WERI-Rb-1 (cell line): ENCODE measurements at regions not wholly inside any gene's neighbourhood (a gene's known extent, or its start where the extent isn't known, plus 50 kb on each side); places are given as distances from the start of the nearest gene placed in this dataset.

ENCODE experiments used
- DNase-seq: peaks from one replicate; pipeline ENCODE4 v3.0.0-alpha.2; 2020
- H3K27ac ChIP-seq: fragments of 250-450 bp; sonication (Bioruptor Pico); 2 replicates; pipeline ENCODE4 v1.5.1; 2020; ENCODE audit warnings: mild to moderate bottlenecking, moderate library complexity
- H3K27me3 ChIP-seq: fragments of 250-450 bp; sonication (Bioruptor Pico); 2 replicates; pipeline ENCODE4 v1.5.1; 2021; ENCODE audit warnings: mild to moderate bottlenecking, low read depth, moderate library complexity; ENCODE audit not compliant: insufficient read depth, severe bottlenecking
- H3K36me3 ChIP-seq: fragments of 250-450 bp; sonication (Bioruptor Pico); 2 replicates; pipeline ENCODE4 v1.5.1; 2020; ENCODE audit warnings: mild to moderate bottlenecking, moderate library complexity
- H3K4me3 ChIP-seq: 2 replicates; pipeline ENCODE4 v1.5.1; 2011; ENCODE audit warnings: low read depth, mild to moderate bottlenecking, control low read depth, low read length
- H3K9me3 ChIP-seq: fragments of 250-450 bp; sonication (Bioruptor Pico); 2 replicates; pipeline ENCODE4 v1.5.1; 2021; ENCODE audit warnings: mild to moderate bottlenecking, moderate library complexity; ENCODE audit not compliant: severe bottlenecking
- CTCF ChIP-seq: IDR thresholded peaks from 2 replicates; pipeline ENCODE4 v1.5.1; 2011; ENCODE audit warnings: low read depth, mild to moderate bottlenecking, control low read depth, inconsistent platforms, low read length

- no peak overlapping the region for H3K4me3 ChIP-seq
- no peaks in the 10 kb centered on the region for H3K9me3 ChIP-seq
- no peak for TF ChIP-seq CTCF
- no peaks in the 10 kb centered on the region for H3K27me3 ChIP-seq
- no peaks in the 10 kb centered on the region for H3K36me3 ChIP-seq
- no peak for DNase-seq
- H3K27ac ChIP-seq: no peak overlapping the region
These were observed 1883.4 kb downstream of the STIM2 start for GRCh38 chr4:28744066-28744465.

GRCh38 chr4:28754376-28754775 is 1893.7 kb downstream of the STIM2 start:
- no peak for DNase-seq
- no peaks in the 10 kb centered on the region for H3K36me3 ChIP-seq
- no peak overlapping the region for H3K27ac ChIP-seq
- no peak overlapping the region for H3K4me3 ChIP-seq
- no peaks in the 10 kb centered on the region for H3K27me3 ChIP-seq
- H3K9me3 ChIP-seq: no peaks in the 10 kb centered on the region
- TF ChIP-seq CTCF: no peak

- TF ChIP-seq CTCF: no peak
- H3K27ac ChIP-seq: no peak overlapping the region
- no peaks in the 10 kb centered on the region for H3K36me3 ChIP-seq
- H3K4me3 ChIP-seq: no peak overlapping the region
- no peak for DNase-seq
- H3K27me3 ChIP-seq: no peaks in the 10 kb centered on the region
- H3K9me3 ChIP-seq: no peaks in the 10 kb centered on the region
These were observed 1894.4 kb downstream of the STIM2 start for GRCh38 chr4:28755081-28755480.

GRCh38 chr4:28759064-28759463 is 1898.4 kb downstream of the STIM2 start:
- no peak for DNase-seq
- no peak overlapping the region for H3K27ac ChIP-seq
- TF ChIP-seq CTCF: no peak
- no peaks in the 10 kb centered on the region for H3K9me3 ChIP-seq
- no peak overlapping the region for H3K4me3 ChIP-seq
- H3K36me3 ChIP-seq: no peaks in the 10 kb centered on the region
- H3K27me3 ChIP-seq: no peaks in the 10 kb centered on the region

- TF ChIP-seq CTCF: no peak
These were observed 1899.4 kb downstream of the STIM2 start for GRCh38 chr4:28760003-28760402.

GRCh38 chr4:28772066-28772465 is 1911.4 kb downstream of the STIM2 start:
- TF ChIP-seq CTCF: no peak
- Histone ChIP-seq H3K9me3 (no peaks in the 10 kb centered on the region), H3K27ac (no peak overlapping the region), H3K27me3 (no peaks in the 10 kb centered on the region), H3K36me3 (no peaks in the 10 kb centered on the region), H3K4me3 (no peak overlapping the region)
- no peak for DNase-seq

More at GRCh38 chr4:28760003-28760402, 1899.4 kb downstream of the STIM2 start:
- Histone ChIP-seq H3K9me3 (no peaks in the 10 kb centered on the region), H3K4me3 (no peak overlapping the region), H3K36me3 (no peaks in the 10 kb centered on the region), H3K27me3 (no peaks in the 10 kb centered on the region), H3K27ac (no peak overlapping the region)
- no peak for DNase-seq
